H54 (cell line): ENCODE measurements at regions not wholly inside any gene's neighbourhood (a gene's known extent, or its start where the extent isn't known, plus 50 kb on each side); places are given as distances from the start of the nearest gene placed in this dataset.

Source experiments
- DNase-seq: peaks from one replicate; pipeline ENCODE4 v3.0.0; 2011; ENCODE audit warnings: low spot score, mixed read lengths; ENCODE audit not compliant: insufficient read length
- FAIRE-seq: peaks from 3 replicates; lab custom pipeline; 2011; peaks lifted over from hg19 to GRCh38; lab: Jason Lieb, UNC
- POLR2A ChIP-seq: IDR thresholded peaks from 2 replicates; pipeline ENCODE4 v1.6.1; 2011; ENCODE audit warnings: low read depth, mild to moderate bottlenecking, low read length

GRCh38 chr3:150302246-150302645 is 105.9 kb upstream of the TSC22D2 start:
- TF ChIP-seq POLR2A = no peak
- DNase-seq = no peak
- FAIRE-seq = peak; percentile 78

GRCh38 chr3:150300852-150301517 is 107.1 kb upstream of the TSC22D2 start:
- TF ChIP-seq POLR2A = no peak
- FAIRE-seq (peak; percentile 95), DNase-seq (no peak)

- DNase-seq (no peak), FAIRE-seq (peak; percentile 90)
- no peak for TF ChIP-seq POLR2A
These were observed 107.7 kb upstream of the TSC22D2 start for GRCh38 chr3:150300388-150300787.

- FAIRE-seq = no peak
- no peak for TF ChIP-seq POLR2A
These were observed 108.9 kb upstream of the TSC22D2 start for GRCh38 chr3:150299201-150299600.

GRCh38 chr3:150296966-150297365 is 111.1 kb upstream of the TSC22D2 start:
- TF ChIP-seq POLR2A = no peak
- FAIRE-seq = no peak
- no peak for DNase-seq

More at GRCh38 chr3:150299201-150299600, 108.9 kb upstream of the TSC22D2 start:
- DNase-seq = no peak

GRCh38 chr3:150296123-150296735 is 111.9 kb upstream of the TSC22D2 start:
- TF ChIP-seq POLR2A = no peak
- DNase-seq (no peak), FAIRE-seq (peak; percentile 88)

- no peak for TF ChIP-seq POLR2A
- DNase-seq = no peak
- FAIRE-seq = peak; percentile 83
These were observed 114.6 kb upstream of the TSC22D2 start for GRCh38 chr3:150293401-150294001.

GRCh38 chr3:150292891-150293290 is 115.2 kb upstream of the TSC22D2 start:
- FAIRE-seq = peak; percentile 91
- TF ChIP-seq POLR2A = no peak
- DNase-seq = no peak

GRCh38 chr3:150291515-150291914 is 116.6 kb upstream of the TSC22D2 start:
- FAIRE-seq = no peak
- no peak for DNase-seq
- no peak for TF ChIP-seq POLR2A

GRCh38 chr3:150286390-150287147 is 121.5 kb upstream of the TSC22D2 start:
- FAIRE-seq = peak; percentile 98
- no peak for DNase-seq

GRCh38 chr3:150285601-150286000 is 122.5 kb upstream of the TSC22D2 start:
- no peak for TF ChIP-seq POLR2A
- FAIRE-seq = no peak
- DNase-seq = no peak

More at GRCh38 chr3:150286390-150287147, 121.5 kb upstream of the TSC22D2 start:
- TF ChIP-seq POLR2A = no peak

GRCh38 chr3:150278843-150279381 is 129.2 kb upstream of the TSC22D2 start:
- DNase-seq (no peak), FAIRE-seq (peak; percentile 48)
- TF ChIP-seq POLR2A = no peak

- FAIRE-seq (peak; percentile 6), DNase-seq (no peak)
- no peak for TF ChIP-seq POLR2A
These were observed 129.9 kb upstream of the TSC22D2 start for GRCh38 chr3:150278195-150278594.
